Right cardiac atrium (tissue), 5 donors: ENCODE measurements at regions not wholly inside any gene's neighbourhood (a gene's known extent, or its start where the extent isn't known, plus 50 kb on each side); places are given as distances from the start of the nearest gene placed in this dataset.

Experiments
- ATAC-seq, 2 donors: fragments of 200-7000 bp; cut with Tn5 transposase; one replicate each; pipeline versions ENCODE4 v1.8.0 to v1.9.1; 2020; ENCODE audit warnings: moderate library complexity in 2 of 2, mild to moderate bottlenecking in 1 of 2
- DNase-seq, 3 donors: peaks; one replicate each; pipeline ENCODE4 v3.0.0-alpha.2; 2020
- H3K27ac ChIP-seq: one replicate; pipeline ENCODE4 v1.5.1; 2013; ENCODE audit warnings: mild to moderate bottlenecking, low read length, control low read depth, moderate library complexity
- H3K27me3 ChIP-seq: one replicate; pipeline ENCODE4 v1.6.1; 2013; ENCODE audit not compliant: control insufficient read depth, insufficient read depth
- H3K4me1 ChIP-seq: one replicate; pipeline ENCODE4 v1.6.1; 2013; ENCODE audit warnings: low read length; ENCODE audit not compliant: control insufficient read depth, insufficient read depth
- H3K4me3 ChIP-seq: one replicate; pipeline ENCODE4 v1.5.1; 2013; ENCODE audit warnings: low read length, control low read depth
- H3K9me3 ChIP-seq: one replicate; pipeline ENCODE4 v1.6.1; 2013; ENCODE audit warnings: low read length; ENCODE audit not compliant: control insufficient read depth
- WGBS: extraction: QIAGEN DNeasy Blood & Tissue Kit; methylation state at CpG from one replicate; pipeline ENCODE4 v1.1.7; 2013; 5-methylcytosine and 5-hydroxymethylcytosine counted together
- intact Hi-C, 4 donors: fragments of 100-400 bp; cut with DNase I; formaldehyde crosslinking; loops; one replicate each; pipeline versions ENCODE4 v1.11.0 to v1.14.0; 2022 to 2023
- donor health status: healthy with polysubstance abuse.
- donor health status: DM: no; HTN: yes; CAD: no.
- donor health status: DM: no; HTN: no; CAD: no.
- donor health status: DM: no; HTN: yes; CAD: no; lungs with severe emphysema.
- donor health status: DM: yes; HTN: yes; CAD: no.

DNA sequence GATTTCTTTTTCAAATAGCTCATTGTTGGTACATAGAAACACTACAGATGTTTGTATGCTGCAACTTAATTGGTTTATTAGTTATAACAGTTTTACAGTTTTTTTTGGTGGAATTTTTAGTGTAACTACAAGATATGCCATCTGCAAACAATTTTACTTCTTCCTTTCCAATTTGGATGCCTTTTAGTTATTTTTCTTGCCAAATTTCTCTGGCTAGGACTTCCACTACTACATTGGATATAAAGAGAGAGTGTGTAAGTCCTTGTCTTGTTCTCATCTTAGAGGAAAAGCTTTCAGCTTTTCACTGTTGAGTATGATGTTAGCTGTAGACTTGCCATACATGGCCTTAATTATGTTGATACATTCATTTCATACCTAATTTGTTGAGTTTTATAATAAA is 143.6 kb upstream of the EOMES start:
- DNase-seq = no peak
- Histone ChIP-seq H3K4me3 (no peak overlapping the region), H3K27me3 (no peaks in the 10 kb centered on the region), H3K4me1 (no peaks in the 10 kb centered on the region), H3K27ac (no peak overlapping the region), H3K9me3 (no peaks in the 10 kb centered on the region)
- intact Hi-C loops = no loop called here
- ATAC-seq = no peak

GRCh38 chr3:27869152-27869551 is 147.0 kb upstream of the EOMES start:
- ATAC-seq = no peak
- no peak for DNase-seq

DNA sequence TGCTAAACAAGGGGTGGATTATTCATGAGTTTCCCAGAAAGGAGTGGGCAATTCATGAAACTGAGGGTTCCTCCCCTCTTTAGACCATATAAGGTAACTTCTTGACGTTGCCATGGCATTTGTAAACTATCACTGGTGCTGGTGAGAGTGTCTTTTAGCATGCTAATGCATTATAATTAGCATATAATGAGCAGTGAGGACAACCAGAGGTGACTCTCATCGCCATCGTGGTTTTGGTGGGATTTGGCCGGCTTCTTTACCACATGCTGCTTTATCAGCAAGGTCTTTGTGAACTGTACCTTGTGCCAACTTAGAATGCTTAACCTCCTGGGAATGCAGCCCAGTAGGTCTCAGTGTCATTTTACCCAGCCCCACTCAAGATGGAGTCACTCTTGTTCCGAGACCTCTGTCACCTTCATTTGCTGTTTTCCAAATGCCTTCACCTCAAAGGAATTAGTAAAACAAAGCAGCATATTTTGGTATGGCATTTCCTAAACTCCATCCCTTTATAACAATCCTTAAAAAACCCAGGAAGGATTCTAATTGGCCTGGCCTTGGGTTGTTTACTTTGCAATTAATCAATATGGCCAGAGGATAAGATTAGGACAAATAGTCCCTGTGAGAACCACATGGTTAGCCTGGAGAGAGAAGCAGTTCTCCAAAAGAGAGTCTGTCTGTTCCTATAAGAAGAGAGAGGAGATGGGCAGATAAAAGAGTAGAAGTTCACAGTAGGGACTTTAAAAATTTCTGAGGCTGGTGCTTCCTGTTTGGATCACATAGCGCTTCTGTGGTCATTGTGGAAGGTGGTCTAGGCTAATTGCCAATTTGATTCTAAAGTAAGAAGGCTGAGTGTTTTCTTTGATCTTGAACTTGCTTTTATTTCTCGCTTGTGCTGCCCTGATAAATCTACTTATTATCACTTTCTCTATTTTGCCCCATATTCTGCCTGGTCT is 155.2 kb upstream of the EOMES start:
- H3K4me1 ChIP-seq = no peaks in the 10 kb centered on the region
- DNase-seq (no peak), ATAC-seq (no peak)
- no peaks in the 10 kb centered on the region for H3K9me3 ChIP-seq
- H3K4me3 ChIP-seq = no peak overlapping the region
- H3K27me3 ChIP-seq = no peaks in the 10 kb centered on the region
- intact Hi-C loops = no loop called here
- 61% methylated on average over 7 of the region's 7 CpGs for WGBS
- H3K27ac ChIP-seq = no peak overlapping the region

More at GRCh38 chr3:27869152-27869551, 147.0 kb upstream of the EOMES start:
- Histone ChIP-seq H3K4me3 (no peak overlapping the region), H3K27me3 (no peaks in the 10 kb centered on the region), H3K27ac (no peak overlapping the region), H3K4me1 (no peaks in the 10 kb centered on the region), H3K9me3 (no peaks in the 10 kb centered on the region)
- intact Hi-C loops = no loop called here

GRCh38 chr3:27878014-27878383 is 155.9 kb upstream of the EOMES start:
- intact Hi-C loops = no loop called here
- no peaks in the 10 kb centered on the region for H3K9me3 ChIP-seq
- 44% methylated on average over 1 of the region's 1 CpG for WGBS
- no peaks in the 10 kb centered on the region for H3K27me3 ChIP-seq
- no peak overlapping the region for H3K27ac ChIP-seq
- ATAC-seq (no peak), DNase-seq (no peak)
- H3K4me1 ChIP-seq = no peaks in the 10 kb centered on the region
- no peak overlapping the region for H3K4me3 ChIP-seq

- Histone ChIP-seq H3K9me3 (no peaks in the 10 kb centered on the region), H3K4me1 (no peaks in the 10 kb centered on the region), H3K27ac (no peak overlapping the region), H3K4me3 (no peak overlapping the region), H3K27me3 (no peaks in the 10 kb centered on the region)
- no peak for ATAC-seq
- intact Hi-C loops = no loop called here
- no peak for DNase-seq
- WGBS = 48% methylated on average over 7 of the region's 7 CpGs
Measured at GRCh38 chr3:27880969-27881892, 159.1 kb upstream of the EOMES start.

GRCh38 chr3:27883266-27883665 is 161.1 kb upstream of the EOMES start:
- 45% methylated on average over 1 of the region's 1 CpG for WGBS
- Histone ChIP-seq H3K9me3 (no peaks in the 10 kb centered on the region), H3K4me3 (no peak overlapping the region), H3K4me1 (no peaks in the 10 kb centered on the region), H3K27me3 (no peaks in the 10 kb centered on the region), H3K27ac (no peak overlapping the region)
- intact Hi-C loops = no loop called here
- ATAC-seq (no peak), DNase-seq (no peak)

GRCh38 chr3:27885641-27886040 is 163.5 kb upstream of the EOMES start:
- H3K9me3 ChIP-seq = no peaks in the 10 kb centered on the region
- DNase-seq (no peak), ATAC-seq (no peak)
- H3K4me3 ChIP-seq = no peak overlapping the region
- intact Hi-C loops = no loop called here
- 11% methylated on average over 1 of the region's 1 CpG for WGBS
- H3K4me1 ChIP-seq = no peaks in the 10 kb centered on the region
- H3K27ac ChIP-seq = no peak overlapping the region
- peaks cover 2% of the 10 kb centered on the region for H3K27me3 ChIP-seq

- 65% methylated on average over 2 of the region's 2 CpGs for WGBS
- no peak for DNase-seq
Measured at GRCh38 chr3:27888562-27888961, 166.4 kb upstream of the EOMES start.

GRCh38 chr3:27889745-27890144 is 167.6 kb upstream of the EOMES start:
- DNase-seq = no peak
- Histone ChIP-seq H3K9me3 (no peaks in the 10 kb centered on the region), H3K4me1 (no peaks in the 10 kb centered on the region), H3K27ac (no peak overlapping the region), H3K4me3 (no peak overlapping the region), H3K27me3 (peaks cover 2% of the 10 kb centered on the region)
- ATAC-seq = no peak
- 75% methylated on average over 4 of the region's 4 CpGs for WGBS
- intact Hi-C loops = no loop called here

More at GRCh38 chr3:27888562-27888961, 166.4 kb upstream of the EOMES start:
- peaks cover 2% of the 10 kb centered on the region for H3K27me3 ChIP-seq
- intact Hi-C loops = no loop called here
- H3K4me1 ChIP-seq = no peaks in the 10 kb centered on the region
- H3K9me3 ChIP-seq = no peaks in the 10 kb centered on the region
- ATAC-seq = no peak
- H3K27ac ChIP-seq = no peak overlapping the region
- H3K4me3 ChIP-seq = no peak overlapping the region

GRCh38 chr3:27900316-27900715 is 178.2 kb upstream of the EOMES start:
- Histone ChIP-seq H3K27me3 (no peaks in the 10 kb centered on the region), H3K9me3 (no peaks in the 10 kb centered on the region), H3K27ac (no peak overlapping the region), H3K4me1 (no peaks in the 10 kb centered on the region), H3K4me3 (no peak overlapping the region)
- 81% methylated on average over 2 of the region's 2 CpGs for WGBS
- ATAC-seq (no peak), DNase-seq (no peak)
- intact Hi-C loops = no loop called here

GRCh38 chr3:27903446-27903845 is 181.3 kb upstream of the EOMES start:
- H3K27ac ChIP-seq = no peak overlapping the region
- no peak for ATAC-seq
- 50% methylated on average over 3 of the region's 3 CpGs for WGBS
- no peak overlapping the region for H3K4me3 ChIP-seq
- H3K9me3 ChIP-seq = no peaks in the 10 kb centered on the region
- DNase-seq = no peak
- H3K27me3 ChIP-seq = no peaks in the 10 kb centered on the region
- intact Hi-C loops = no loop called here
- H3K4me1 ChIP-seq = no peaks in the 10 kb centered on the region
